Glomerular visceral epithelial cell (primary cell): ENCODE measurements at regions not wholly inside any gene's neighbourhood (a gene's known extent, or its start where the extent isn't known, plus 50 kb on each side); places are given as distances from the start of the nearest gene placed in this dataset.

Experiments used
- DNase-seq: peaks from one replicate; pipeline ENCODE4 v3.0.0-alpha.2; 2016; ENCODE audit errors: extremely low spot score

DNA sequence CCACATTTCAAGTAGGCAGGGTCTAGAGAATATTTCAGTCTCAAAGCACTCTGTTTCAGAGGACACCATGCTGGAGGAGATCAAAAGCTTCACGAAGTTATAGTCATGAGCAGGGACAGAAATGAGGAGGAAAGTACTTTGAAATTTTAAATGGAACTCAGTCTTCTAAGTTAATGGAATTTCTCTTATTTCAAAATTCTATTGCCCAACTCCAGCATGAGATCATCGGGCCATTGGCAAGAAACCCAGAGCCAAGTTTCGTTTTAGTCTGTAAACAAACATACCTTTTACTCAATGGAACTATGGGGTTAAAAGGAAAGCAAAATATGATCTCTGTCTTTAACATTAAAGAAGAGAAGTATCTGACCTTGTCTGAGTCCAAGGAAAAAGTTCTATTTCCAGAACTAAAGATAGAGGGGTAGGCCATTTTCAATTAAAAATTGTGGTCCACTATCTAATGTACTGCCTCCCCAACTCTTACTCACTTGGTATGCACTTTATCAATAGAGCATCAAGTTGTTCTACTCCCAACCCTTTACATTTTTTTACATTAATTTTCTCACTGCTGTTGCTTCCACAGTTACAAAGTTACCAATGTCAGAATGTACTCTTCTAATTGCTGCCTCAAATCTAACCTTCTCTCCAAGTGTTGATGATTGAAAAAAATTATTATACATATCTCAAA, 235.3 kb upstream of the NRSN1 start:
- DNase-seq, result no peak

DNA sequence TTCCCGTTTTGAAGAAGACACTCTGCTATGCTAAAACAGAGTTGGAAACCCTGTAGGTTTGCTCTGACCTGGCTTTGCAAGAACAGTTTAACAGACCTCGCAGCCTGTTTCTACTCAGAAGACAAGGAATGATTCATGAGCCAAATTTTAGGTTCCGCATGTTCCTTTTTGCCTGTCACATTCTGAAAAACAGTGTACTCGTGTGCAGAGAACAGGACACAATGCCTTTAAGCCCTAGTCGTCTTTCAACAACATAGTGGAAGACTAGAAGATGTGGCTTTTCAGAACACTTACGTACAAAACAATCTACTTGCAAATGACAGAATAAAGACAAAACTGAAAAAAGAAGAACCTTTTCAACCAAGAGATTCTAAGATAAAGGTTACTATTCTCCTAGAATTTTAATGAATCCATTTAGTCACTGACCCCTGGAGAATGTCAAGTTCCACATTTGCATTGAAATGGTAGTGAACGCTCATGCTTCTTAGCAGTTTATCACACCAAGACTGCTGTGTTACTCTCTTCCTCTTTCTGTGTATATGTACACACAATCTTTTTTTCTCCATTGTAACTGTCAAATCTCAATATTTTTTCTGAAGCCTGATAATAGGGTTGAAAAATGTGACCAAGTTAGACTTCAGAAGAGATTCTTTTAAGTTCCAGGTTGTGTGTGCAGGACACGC, 220.7 kb upstream of the NRSN1 start:
- no peak for DNase-seq

GRCh38 chr6:23910420-23910819, 215.6 kb upstream of the NRSN1 start:
- DNase-seq, result no peak

DNA sequence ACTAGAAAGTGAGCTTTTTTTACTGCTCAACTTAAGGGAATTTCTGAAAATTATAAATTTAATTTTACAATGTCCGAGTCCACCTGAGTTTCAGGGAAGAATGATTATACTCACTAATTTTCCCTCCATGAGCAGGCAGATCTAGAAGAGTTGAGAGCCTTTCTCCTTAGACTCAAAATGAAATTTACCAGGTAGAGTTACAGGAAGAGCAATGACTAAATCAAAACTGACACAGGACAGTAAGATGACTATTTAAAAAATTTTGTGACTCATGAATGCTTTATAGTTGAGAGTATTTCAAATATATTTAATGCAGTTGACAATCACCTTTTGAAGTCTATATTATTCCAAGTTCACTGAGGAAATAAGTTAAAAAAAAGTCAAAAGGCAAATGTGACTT, 198.1 kb upstream of the NRSN1 start:
- DNase-seq, result no peak

- DNase-seq, result no peak
These were observed 196.8 kb upstream of the NRSN1 start for GRCh38 chr6:23929201-23929600.

- DNase-seq, result no peak
These were observed 185.5 kb upstream of the NRSN1 start for GRCh38 chr6:23940466-23940865.

GRCh38 chr6:23951691-23952090, 174.3 kb upstream of the NRSN1 start:
- DNase-seq, result no peak

GRCh38 chr6:23952245-23952644, 173.8 kb upstream of the NRSN1 start:
- DNase-seq, result no peak

DNA sequence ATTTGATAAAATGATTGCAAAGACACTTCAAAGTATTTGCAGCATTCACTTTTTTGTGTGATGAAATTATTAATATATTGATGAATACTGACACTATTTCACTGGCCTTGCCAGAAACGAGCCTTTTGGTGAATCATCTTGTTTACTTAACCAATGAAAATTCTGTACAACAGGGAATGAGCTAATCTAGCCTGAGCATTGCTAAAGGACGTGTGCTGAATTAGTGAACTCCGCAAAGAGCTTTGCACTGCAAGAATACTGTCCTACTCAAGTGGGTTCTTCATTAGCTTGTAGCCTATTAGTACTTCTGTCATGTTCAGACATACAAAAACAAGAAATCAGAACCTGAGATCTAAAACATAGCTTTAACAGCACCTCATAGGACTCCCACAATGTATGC, 172.0 kb upstream of the NRSN1 start:
- DNase-seq, result no peak

GRCh38 chr6:23957017-23957416, 169.0 kb upstream of the NRSN1 start:
- no peak for DNase-seq

DNA sequence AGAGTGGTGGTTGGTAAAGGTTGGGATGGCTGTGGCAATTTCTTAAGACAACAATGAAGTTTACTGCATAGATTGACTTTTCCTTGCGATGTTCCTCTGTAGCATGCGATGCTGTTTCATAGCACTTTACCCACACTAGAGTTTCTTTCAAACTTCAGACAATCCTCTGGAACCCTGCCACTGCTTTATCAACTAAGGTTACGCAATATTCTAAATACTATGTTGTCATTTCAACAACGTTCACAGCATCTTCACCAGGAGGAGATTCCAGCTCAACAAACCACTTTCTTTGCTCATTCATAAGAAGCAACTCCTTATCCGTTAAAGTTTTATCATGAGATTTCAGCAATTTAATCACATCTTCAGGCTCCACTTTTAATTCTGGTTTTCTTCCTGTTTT, 161.2 kb upstream of the NRSN1 start:
- DNase-seq, result no peak

DNA sequence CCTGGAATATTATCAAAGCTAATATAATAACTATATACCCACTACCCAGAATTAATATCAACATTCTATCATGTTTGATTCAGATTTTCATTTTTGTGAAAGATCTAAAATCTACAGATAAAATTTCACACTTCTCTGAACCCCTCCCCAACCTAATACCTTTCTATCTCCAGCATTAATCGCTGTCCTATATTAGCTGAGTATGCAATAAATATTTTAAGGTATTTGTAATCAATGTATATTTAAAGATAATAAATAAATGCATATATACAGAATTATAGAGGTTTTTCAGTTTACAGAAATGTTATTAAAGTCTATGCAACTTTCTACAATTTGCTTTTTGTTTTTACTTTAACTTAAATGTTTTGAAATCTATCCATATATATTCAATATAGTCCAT, 156.7 kb upstream of the NRSN1 start:
- DNase-seq, result no peak

DNA sequence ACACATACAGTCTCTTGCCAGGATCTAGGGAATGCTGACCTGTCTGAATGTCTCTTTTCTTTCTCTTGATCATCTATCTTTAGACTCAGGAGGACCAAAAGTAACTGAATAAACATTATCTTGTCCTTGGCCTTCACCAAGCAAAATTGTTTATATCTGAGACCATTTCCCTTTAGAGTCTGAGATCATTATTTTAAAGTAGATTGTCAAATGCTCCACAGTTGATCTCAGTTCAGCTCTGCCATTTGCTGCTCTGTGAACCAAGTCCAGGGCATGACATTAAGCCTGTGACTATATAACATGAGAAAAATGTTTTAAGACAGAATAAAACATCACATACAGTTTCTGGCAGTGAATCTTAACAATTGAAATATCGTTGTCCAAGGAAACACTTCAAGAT, 148.3 kb upstream of the NRSN1 start:
- no peak for DNase-seq

GRCh38 chr6:23980965-23981364, 145.1 kb upstream of the NRSN1 start:
- no peak for DNase-seq

DNA sequence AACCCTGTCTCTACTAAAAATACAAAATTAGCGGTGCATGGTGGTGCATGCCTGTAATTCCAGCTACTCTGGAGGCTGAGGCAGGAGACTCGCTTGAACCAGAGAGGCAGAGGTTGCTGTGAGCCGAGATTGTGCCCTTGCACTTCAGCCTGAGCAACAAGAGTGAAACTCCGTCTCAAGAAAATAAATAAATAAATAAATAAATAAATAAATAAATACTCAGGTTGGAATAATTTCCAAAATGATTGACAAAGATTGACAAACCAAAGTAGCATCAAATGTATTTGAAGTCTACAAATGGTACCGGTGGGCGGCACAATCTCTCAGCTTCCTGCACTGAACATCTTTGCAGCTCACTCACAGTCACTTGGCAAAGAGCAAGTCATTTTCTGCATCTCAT, 144.1 kb upstream of the NRSN1 start:
- no peak for DNase-seq

- DNase-seq, result no peak
These were observed 142.3 kb upstream of the NRSN1 start for GRCh38 chr6:23983735-23984134.

DNA sequence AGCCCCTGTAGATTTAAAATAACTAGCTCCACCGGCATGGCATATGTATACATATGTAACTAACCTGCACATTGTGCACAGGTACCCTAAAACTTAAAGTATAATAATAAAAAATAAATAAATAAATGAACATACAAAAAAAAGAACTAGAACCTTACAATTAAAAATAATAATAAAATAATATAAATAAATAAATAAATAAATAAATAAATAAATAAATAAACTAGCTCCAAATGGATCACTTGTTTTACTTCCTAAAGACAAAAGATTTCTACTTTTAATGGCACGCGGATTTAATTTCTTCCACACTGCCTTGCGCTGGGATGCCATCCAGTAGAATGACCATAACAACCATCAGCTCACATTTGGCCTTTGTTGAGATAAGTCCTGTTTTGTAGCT, 141.0 kb upstream of the NRSN1 start:
- no peak for DNase-seq

DNA sequence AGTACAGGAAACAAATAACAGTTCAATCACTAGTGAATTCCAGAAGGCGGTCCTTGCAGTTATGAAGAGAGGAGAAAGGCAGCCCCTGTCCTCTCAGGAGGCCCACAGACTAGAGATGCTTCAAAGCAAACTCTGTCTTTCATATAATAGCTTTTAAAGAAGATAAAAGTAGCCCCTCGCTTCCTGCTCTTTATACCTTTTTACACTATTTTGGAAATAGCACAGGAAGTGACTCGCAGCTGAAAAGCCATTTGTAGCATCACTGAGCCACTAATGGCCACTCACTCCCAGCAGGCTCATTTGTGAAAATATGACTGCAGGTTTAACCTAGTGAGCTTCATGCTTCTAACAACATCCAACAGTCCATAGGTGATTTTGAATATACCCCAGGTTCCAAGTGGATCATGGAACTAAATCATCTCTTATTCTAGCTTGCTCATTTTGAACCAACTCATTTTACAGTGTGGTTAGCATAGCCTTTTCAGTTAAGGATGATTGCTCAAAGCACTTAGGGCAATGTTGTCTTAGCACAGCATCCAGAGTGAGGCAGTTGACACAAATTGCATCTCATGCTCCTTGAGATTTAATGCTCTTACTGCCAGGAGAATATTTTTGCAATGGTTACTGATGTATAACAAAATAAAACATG, 136.0 kb upstream of the NRSN1 start:
- no peak for DNase-seq

- no peak for DNase-seq
These were observed 132.0 kb upstream of the NRSN1 start for GRCh38 chr6:23994013-23994412.

- no peak for DNase-seq
These were observed 122.0 kb upstream of the NRSN1 start for GRCh38 chr6:24004062-24004461.

DNA sequence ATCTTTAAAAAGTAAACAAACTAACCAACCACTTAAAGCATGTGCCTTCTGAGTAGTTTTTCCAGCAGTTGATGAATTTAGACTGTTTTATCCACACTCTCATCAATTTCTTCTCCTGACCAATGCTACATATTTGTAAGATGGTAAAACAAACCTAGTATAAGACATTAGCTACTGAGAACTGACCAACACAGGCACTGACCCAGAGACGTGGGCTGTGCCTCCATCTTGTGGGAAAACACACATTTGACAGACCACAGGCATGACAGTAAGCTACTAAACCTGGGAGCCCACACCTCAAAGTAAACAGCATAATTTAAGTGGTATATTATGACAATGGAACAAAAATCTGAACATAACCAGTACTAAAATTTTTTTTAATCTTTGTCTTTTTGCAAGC, 121.4 kb upstream of the NRSN1 start:
- no peak for DNase-seq

GRCh38 chr6:24006254-24006653, 119.8 kb upstream of the NRSN1 start:
- DNase-seq, result no peak

DNA sequence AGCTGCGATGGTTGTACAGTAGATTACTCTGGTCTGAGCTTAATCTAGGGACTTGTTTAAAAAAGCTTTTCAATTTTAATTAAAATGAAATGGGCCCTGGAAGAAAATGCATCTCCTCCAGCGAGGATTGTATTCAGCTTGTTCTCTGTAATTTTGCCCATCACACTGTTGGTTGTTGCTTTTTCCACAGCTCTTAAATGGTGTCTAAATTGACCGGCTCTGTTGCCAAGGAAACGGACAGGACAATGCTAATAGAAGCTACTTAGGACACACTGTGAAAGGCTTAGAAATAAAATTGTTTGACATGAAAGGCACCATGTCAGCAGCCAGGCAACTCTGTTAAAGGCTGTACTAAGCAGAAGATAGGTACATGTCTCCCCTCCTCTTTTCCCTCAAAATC, 116.7 kb upstream of the NRSN1 start:
- DNase-seq, result no peak
